ENCODE measurements at regions not wholly inside any gene's neighbourhood (a gene's known extent, or its start where the extent isn't known, plus 50 kb on each side); places are given as distances from the start of the nearest gene placed in this dataset.

- H3K4me3 ChIP-seq: no peak overlapping the region
- H3K36me3 ChIP-seq: no peaks in the 10 kb centered on the region
- no peaks in the 10 kb centered on the region for H3K27me3 ChIP-seq
- intact Hi-C loops (cut with DNase I): no loop called here
- no peak for DNase-seq
- TF ChIP-seq, protein P1, sequence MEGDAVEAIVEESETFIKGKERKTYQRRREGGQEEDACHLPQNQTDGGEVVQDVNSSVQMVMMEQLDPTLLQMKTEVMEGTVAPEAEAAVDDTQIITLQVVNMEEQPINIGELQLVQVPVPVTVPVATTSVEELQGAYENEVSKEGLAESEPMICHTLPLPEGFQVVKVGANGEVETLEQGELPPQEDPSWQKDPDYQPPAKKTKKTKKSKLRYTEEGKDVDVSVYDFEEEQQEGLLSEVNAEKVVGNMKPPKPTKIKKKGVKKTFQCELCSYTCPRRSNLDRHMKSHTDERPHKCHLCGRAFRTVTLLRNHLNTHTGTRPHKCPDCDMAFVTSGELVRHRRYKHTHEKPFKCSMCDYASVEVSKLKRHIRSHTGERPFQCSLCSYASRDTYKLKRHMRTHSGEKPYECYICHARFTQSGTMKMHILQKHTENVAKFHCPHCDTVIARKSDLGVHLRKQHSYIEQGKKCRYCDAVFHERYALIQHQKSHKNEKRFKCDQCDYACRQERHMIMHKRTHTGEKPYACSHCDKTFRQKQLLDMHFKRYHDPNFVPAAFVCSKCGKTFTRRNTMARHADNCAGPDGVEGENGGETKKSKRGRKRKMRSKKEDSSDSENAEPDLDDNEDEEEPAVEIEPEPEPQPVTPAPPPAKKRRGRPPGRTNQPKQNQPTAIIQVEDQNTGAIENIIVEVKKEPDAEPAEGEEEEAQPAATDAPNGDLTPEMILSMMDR (IDR thresholded peaks at IDR 0.05): no peak
- H3K4me1 ChIP-seq: no peaks in the 10 kb centered on the region
- no peak for ATAC-seq
- peaks cover 0 to 2% of the 10 kb centered on the region in 2 donors for H3K9me3 ChIP-seq
- no peak overlapping the region for H3K27ac ChIP-seq
Measured at GRCh38 chr18:78586586-78586985, 393.0 kb upstream of the SALL3 start.

GRCh38 chr18:78587096-78587495, 392.5 kb upstream of the SALL3 start:
- Histone ChIP-seq H3K9me3 (peaks cover 0 to 4% of the 10 kb centered on the region in 2 donors), H3K4me3 (no peak overlapping the region), H3K4me1 (no peaks in the 10 kb centered on the region), H3K27ac (no peak overlapping the region), H3K36me3 (no peaks in the 10 kb centered on the region), H3K27me3 (no peaks in the 10 kb centered on the region)
- intact Hi-C loops (cut with DNase I): no loop called here
- DNase-seq (no peak), ATAC-seq (no peak)
- TF ChIP-seq, protein P1 (IDR thresholded peaks at IDR 0.05): no peak

DNA sequence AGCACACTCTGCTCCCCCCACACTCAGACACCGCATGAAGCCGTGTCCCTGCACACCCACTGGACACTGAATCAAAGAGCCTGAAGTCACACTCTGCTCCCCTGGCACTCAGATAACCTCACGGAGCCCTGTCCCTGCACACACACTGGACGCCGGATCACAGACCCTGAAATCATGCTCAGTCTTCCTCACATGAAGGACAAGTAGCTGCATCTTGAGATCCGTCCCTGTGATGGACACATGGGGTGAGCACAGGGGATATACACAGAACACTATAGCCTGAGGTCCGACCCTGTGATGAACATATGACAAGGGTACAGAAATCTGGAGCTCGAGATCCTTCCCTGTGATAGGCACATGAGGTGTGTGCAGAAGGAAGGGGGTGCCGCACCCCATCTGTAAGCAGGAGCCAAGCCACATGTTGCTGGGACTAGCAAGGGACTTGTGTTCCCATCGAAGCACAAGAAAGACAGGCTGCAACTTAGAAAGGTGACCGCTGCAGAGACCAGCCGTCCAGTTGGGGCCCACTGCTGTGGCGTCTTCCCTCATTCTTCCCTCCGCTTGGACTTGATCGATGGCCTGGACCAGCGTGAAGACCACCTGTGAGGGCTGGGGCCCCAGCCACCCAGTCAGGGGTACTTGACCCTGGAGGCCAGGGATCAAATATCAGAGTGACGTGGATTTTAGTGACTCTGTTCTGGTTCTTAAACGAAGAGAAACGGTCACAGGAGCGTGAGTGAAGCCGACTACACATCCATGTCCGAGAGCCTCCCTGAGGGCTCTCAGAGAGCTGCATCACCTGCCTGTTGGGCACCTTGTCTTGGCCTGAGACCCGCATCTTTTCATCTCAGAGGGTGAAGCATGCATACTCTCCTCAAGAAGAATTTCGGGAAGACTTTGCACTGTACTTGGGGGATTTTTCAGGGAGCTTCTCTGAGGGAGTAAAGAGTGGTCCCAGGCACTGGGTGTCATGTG, 391.7 kb upstream of the SALL3 start:
- TF ChIP-seq, protein P1 (IDR thresholded peaks at IDR 0.05): no peak
- Histone ChIP-seq H3K27ac (no peak overlapping the region), H3K4me3 (no peak overlapping the region), H3K27me3 (no peaks in the 10 kb centered on the region), H3K36me3 (no peaks in the 10 kb centered on the region), H3K4me1 (no peaks in the 10 kb centered on the region), H3K9me3 (peaks cover 0 to 5% of the 10 kb centered on the region in 2 donors)
- no peak for ATAC-seq
- no peak for DNase-seq
- intact Hi-C loops (cut with DNase I): no loop called here

GRCh38 chr18:78589916-78590437, 389.6 kb upstream of the SALL3 start:
- Histone ChIP-seq H3K9me3 (peaks cover 0 to 20% of the 10 kb centered on the region in 2 donors), H3K4me1 (no peaks in the 10 kb centered on the region), H3K27ac (no peak overlapping the region), H3K27me3 (no peaks in the 10 kb centered on the region), H3K4me3 (no peak overlapping the region), H3K36me3 (no peaks in the 10 kb centered on the region)
- TF ChIP-seq, protein P1 (IDR thresholded peaks at IDR 0.05): no peak
- DNase-seq: no peak
- no peak for ATAC-seq
- intact Hi-C loops (cut with DNase I): no loop called here

DNA sequence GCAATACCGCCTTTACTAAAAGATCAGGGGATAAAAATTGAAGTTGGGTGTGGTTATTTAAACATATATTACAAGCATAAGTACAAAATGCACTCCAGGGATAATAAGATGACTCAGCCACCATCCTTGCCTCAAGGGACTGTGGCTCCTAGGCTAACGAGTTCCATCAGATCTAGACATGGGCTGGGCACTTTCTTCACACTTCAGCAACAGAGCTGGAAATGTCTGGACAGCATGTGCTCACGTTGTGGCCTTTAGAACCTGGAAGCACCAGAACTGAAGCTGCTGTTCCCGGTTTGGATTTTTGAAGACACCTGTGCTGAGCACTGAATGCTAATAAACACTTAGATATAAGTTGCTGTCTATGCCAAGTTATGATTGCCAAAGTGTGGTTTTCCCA, 384.2 kb upstream of the SALL3 start:
- H3K4me3 ChIP-seq: no peak overlapping the region
- H3K36me3 ChIP-seq: no peaks in the 10 kb centered on the region
- TF ChIP-seq, protein P1 (IDR thresholded peaks at IDR 0.05): no peak
- H3K9me3 ChIP-seq: peaks cover 0 to 20% of the 10 kb centered on the region in 2 donors
- DNase-seq (no peak), ATAC-seq (no peak)
- no peak overlapping the region for H3K27ac ChIP-seq
- intact Hi-C loops (cut with DNase I): no loop called here
- H3K27me3 ChIP-seq: no peaks in the 10 kb centered on the region
- H3K4me1 ChIP-seq: no peaks in the 10 kb centered on the region

Data from left lung (tissue), 4 donors.